ENCODE measurements at regions not wholly inside any gene's neighbourhood (a gene's known extent, or its start where the extent isn't known, plus 50 kb on each side); places are given as distances from the start of the nearest gene placed in this dataset.

GRCh38 chr4:141899103-141899502 is 262.7 kb downstream of the IL15 start:
- TF ChIP-seq, protein P1, sequence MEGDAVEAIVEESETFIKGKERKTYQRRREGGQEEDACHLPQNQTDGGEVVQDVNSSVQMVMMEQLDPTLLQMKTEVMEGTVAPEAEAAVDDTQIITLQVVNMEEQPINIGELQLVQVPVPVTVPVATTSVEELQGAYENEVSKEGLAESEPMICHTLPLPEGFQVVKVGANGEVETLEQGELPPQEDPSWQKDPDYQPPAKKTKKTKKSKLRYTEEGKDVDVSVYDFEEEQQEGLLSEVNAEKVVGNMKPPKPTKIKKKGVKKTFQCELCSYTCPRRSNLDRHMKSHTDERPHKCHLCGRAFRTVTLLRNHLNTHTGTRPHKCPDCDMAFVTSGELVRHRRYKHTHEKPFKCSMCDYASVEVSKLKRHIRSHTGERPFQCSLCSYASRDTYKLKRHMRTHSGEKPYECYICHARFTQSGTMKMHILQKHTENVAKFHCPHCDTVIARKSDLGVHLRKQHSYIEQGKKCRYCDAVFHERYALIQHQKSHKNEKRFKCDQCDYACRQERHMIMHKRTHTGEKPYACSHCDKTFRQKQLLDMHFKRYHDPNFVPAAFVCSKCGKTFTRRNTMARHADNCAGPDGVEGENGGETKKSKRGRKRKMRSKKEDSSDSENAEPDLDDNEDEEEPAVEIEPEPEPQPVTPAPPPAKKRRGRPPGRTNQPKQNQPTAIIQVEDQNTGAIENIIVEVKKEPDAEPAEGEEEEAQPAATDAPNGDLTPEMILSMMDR (IDR thresholded peaks at IDR 0.05) = no peak
- TF ChIP-seq EZH2 (IDR thresholded peaks at IDR 0.05; ENCODE audit: borderline replicate concordance, insufficient read depth, low read depth, low read length, poor library complexity, severe bottlenecking) = no peak
- no peaks in the 10 kb centered on the region for H3K27me3 ChIP-seq (replicated peaks in 1 of 4; ENCODE audit: control extremely low read depth in 1 of 4, control insufficient read depth in 3 of 4, insufficient read depth in 4 of 4, low read length in 3 of 4)
- ChIA-PET CTCF (no interaction called here), POLR2A (no interaction called here)
- no peak for DNase-seq
- no peaks in the 10 kb centered on the region for H3K36me3 ChIP-seq (replicated peaks in 1 of 2; ENCODE audit: control extremely low read depth in 1 of 2, control insufficient read depth in 1 of 2, extremely low read depth in 1 of 2, insufficient read depth in 2 of 2, low read length in 1 of 2)
- no peak overlapping the region for H2AFZ ChIP-seq (ENCODE audit: insufficient read depth, low read depth, low read length, poor library complexity, severe bottlenecking)
- Mint-ChIP-seq H3K27ac (no peak overlapping the region), H3K9me3 (ENCODE audit: insufficient read depth) (no peaks in the 10 kb centered on the region), H3K4me1 (no peaks in the 10 kb centered on the region), H3K4me3 (no peak overlapping the region), H3K27me3 (no peaks in the 10 kb centered on the region)
- intact Hi-C loops (cut with micrococcal nuclease) = no loop called here
- H3K4me3 ChIP-seq (ENCODE audit: control extremely low read depth in 1 of 5, extremely low read depth in 1 of 5, insufficient read depth in 1 of 5, low read depth in 2 of 5, low read length in 4 of 5) = no peak overlapping the region
- H4K20me1 ChIP-seq (ENCODE audit: control insufficient read depth, insufficient read depth, low read length, poor library complexity, severe bottlenecking) = no peaks in the 10 kb centered on the region
- no CpG with 5 or more reads among the region's 1 CpG for WGBS (ENCODE audit: insufficient coverage)
- H3K79me2 ChIP-seq (ENCODE audit: control insufficient read depth, insufficient read depth, low read length) = no peaks in the 10 kb centered on the region
- no peak overlapping the region for H3K4me2 ChIP-seq (replicated peaks; ENCODE audit: low read depth, low read length, poor library complexity, severe bottlenecking)
- no peak overlapping the region for H3K9ac ChIP-seq (ENCODE audit: low read length)
- no peak for ATAC-seq (ENCODE audit: low read depth)
- H3K27ac ChIP-seq (ENCODE audit: low read length in 2 of 2) = no peak overlapping the region
- no peaks in the 10 kb centered on the region for H3K9me3 ChIP-seq (ENCODE audit: control extremely low read depth in 1 of 3, control insufficient read depth in 2 of 3, insufficient read depth in 1 of 3, low read length in 2 of 3)
- H3K4me1 ChIP-seq (ENCODE audit: control insufficient read depth in 2 of 2, insufficient read depth in 2 of 2, low read length in 2 of 2) = no peaks in the 10 kb centered on the region

DNA sequence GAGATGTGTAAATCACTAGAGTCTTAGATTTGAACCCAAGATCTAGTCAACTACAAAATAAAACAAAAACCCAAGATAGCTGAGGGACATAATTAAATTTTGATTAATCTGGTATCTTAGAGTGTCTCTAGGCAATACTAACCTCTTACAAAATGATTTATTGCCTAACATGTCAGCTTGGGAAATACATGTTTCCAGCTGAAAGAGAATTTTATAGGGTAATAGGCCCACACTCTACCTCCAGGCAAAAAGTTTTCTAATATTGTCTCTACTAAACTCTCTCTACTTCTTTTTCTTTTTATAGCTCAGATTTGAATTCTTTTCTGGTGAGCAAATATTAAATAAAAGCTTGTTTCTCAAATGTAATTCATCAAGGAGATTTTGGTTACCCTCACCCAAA is 263.2 kb downstream of the IL15 start:
- Histone ChIP-seq H3K9me3 (ENCODE audit: control extremely low read depth in 1 of 3, control insufficient read depth in 2 of 3, insufficient read depth in 1 of 3, low read length in 2 of 3) (no peaks in the 10 kb centered on the region), H3K4me3 (ENCODE audit: control extremely low read depth in 1 of 5, extremely low read depth in 1 of 5, insufficient read depth in 1 of 5, low read depth in 2 of 5, low read length in 4 of 5) (no peak overlapping the region), H3K4me2 (replicated peaks; ENCODE audit: low read depth, low read length, poor library complexity, severe bottlenecking) (no peak overlapping the region), H3K27ac (ENCODE audit: low read length in 2 of 2) (no peak overlapping the region), H3K9ac (ENCODE audit: low read length) (no peak overlapping the region), H3K36me3 (replicated peaks in 1 of 2; ENCODE audit: control extremely low read depth in 1 of 2, control insufficient read depth in 1 of 2, extremely low read depth in 1 of 2, insufficient read depth in 2 of 2, low read length in 1 of 2) (no peaks in the 10 kb centered on the region), H3K27me3 (replicated peaks in 1 of 4; ENCODE audit: control extremely low read depth in 1 of 4, control insufficient read depth in 3 of 4, insufficient read depth in 4 of 4, low read length in 3 of 4) (no peaks in the 10 kb centered on the region), H3K4me1 (ENCODE audit: control insufficient read depth in 2 of 2, insufficient read depth in 2 of 2, low read length in 2 of 2) (no peaks in the 10 kb centered on the region), H2AFZ (ENCODE audit: insufficient read depth, low read depth, low read length, poor library complexity, severe bottlenecking) (no peak overlapping the region), H3K79me2 (ENCODE audit: control insufficient read depth, insufficient read depth, low read length) (no peaks in the 10 kb centered on the region), H4K20me1 (ENCODE audit: control insufficient read depth, insufficient read depth, low read length, poor library complexity, severe bottlenecking) (no peaks in the 10 kb centered on the region)
- ChIA-PET POLR2A (no interaction called here), CTCF (no interaction called here)
- TF ChIP-seq, protein P1 (IDR thresholded peaks at IDR 0.05) = no peak
- TF ChIP-seq EZH2 (IDR thresholded peaks at IDR 0.05; ENCODE audit: borderline replicate concordance, insufficient read depth, low read depth, low read length, poor library complexity, severe bottlenecking) = no peak
- no peaks in the 10 kb centered on the region for H3K27me3 Mint-ChIP-seq
- intact Hi-C loops (cut with micrococcal nuclease) = no loop called here
- H3K4me1 Mint-ChIP-seq = no peaks in the 10 kb centered on the region
- H3K4me3 Mint-ChIP-seq = no peak overlapping the region
- DNase-seq (no peak), ATAC-seq (ENCODE audit: low read depth) (no peak)
- H3K9me3 Mint-ChIP-seq (ENCODE audit: insufficient read depth) = no peaks in the 10 kb centered on the region
- no peak overlapping the region for H3K27ac Mint-ChIP-seq
